Stimulated activated CD8-positive, alpha-beta memory T cell treated with anti-CD3 and anti-CD28 coated beads, Interleukin-15, amount 100 ng/mL, for 48 hours (primary cell): ENCODE measurements at regions not wholly inside any gene's neighbourhood (a gene's known extent, or its start where the extent isn't known, plus 50 kb on each side); places are given as distances from the start of the nearest gene placed in this dataset.

Source experiments
- DNase-seq, 2 donors: peaks; one replicate each; pipeline ENCODE4 v3.0.0-alpha.2; 2020; ENCODE audit warnings: low read depth in 2 of 2

DNA sequence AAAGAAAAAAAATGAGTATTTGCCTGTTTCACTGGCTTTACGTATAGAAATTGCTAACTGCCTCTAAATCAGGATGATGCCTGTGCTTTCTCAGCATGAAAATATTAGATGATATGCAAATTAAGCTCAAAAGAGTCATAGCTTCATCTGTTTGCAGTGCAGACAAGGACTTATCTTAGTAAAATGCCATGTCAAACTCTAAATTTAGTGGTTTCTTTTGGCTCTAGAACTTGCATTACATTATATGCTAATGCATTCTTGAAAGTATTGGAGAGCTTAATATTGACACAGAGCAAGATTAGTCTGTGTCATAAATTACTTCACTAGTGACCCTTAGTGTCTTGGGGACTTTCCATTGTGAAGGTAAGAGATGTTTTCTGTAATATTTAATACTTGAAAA is 1109.1 kb upstream of the NRXN1 start:
- DNase-seq, result no peak

DNA sequence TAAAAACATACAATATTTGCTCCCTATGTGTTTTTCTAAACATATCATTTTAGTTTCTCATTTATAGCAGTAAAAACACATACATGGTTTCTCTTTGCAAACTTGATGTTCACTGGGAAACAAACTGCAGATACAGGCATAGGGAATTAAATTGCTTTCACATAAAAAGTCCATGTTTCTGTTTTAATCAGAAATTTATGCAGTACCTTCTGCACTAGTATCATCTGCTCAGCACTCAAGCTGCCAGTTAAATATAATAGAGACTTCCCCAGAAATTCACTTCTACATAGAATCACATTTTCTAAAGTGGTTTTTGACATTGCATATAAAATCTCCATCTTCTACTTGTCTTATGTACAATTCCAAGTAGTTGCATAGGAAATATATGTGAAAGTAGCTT is 1107.3 kb upstream of the NRXN1 start:
- no peak for DNase-seq

DNA sequence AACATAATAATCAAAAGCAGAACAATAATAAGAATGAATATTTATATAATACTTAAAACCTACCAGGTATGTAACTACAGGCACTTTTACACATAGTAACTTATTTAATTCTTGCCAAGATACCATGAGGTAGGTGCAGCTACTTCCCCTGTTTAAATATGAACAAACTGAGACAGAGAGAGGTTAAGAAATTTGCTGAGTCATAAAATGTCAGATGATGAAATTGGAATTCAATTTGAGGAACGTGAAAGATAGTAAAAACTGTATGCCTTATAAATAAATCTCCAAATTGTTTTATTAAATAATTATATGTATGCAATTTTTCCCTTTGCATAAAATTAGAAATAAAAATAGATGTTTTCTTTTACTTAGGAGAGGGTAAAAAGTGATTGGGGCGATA is 1103.3 kb upstream of the NRXN1 start:
- DNase-seq, result no peak

DNA sequence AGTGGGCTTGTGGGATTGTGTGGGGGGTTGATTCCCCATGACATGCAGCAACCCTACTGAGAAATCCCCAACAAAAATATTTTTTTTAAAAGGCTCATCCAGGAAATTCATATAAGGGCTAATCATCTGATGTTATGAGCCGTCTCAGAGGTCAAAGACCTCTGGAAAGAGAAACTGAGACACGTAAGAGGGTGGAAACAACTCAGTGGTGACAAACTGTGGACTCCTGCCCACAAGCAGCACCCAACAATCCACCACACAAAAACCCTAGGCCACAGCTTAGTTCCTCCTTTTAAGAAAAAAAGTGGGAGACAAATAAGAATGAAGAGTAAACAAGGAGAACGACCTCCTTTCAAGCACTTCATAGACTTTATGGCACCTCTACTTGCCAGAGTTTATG is 1096.1 kb upstream of the NRXN1 start:
- DNase-seq, result no peak

DNA sequence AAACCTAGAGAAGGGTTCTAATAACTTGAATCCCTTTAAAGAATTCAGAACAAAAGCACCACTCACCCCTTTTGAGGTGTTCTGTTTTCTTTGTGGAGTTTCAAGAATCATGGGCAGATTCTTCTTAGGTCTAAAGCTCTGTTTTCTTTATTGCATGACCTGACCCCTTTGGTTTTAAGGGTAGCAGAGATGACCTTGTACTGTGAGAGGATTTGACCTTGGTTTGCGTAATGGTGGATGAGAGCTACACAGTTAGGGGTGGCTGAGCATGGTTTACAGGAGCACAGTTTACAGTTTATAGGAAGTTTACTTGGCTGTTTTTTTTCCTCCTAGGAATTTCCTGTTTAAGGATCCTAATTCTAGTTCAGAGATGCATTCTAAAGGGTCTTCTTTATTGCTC is 1095.6 kb upstream of the NRXN1 start:
- no peak for DNase-seq

DNA sequence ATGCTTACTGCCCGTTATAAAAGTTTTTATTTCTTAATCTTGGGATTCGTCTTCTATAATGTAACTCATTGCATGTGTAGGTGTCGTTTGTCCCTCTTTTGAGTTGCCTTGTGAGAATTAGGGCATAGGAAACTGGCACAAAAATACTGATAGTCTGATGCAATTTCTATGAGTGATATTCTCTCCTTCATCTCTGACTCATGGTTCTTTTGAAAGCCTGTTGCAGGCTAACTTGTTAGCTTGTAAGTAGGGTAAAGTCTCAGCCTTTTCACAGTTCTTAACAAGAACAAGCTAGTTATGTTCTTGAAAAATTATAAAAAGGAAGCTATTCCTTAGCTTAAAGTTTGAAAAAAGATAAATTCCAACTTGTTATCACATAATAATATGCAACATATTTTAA is 1085.4 kb upstream of the NRXN1 start:
- no peak for DNase-seq

DNA sequence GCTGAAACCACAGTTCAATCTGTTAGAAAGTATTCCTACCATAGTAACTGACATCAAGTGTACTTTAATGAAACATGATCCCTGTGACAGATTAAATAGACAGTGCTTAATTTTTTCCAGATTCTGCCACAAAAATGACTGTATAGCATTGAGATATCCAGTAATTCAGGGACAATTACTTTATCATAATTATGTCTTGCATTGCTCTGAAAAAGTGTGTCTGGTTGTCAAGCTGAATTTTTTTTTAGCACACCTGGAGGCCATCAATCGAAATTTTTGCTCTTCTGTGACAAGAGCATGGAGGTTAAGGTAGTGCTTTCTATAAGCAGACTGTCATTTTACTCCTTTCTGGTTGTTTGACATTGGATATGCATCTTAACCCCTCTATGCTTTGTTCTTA is 1083.8 kb upstream of the NRXN1 start:
- no peak for DNase-seq

DNA sequence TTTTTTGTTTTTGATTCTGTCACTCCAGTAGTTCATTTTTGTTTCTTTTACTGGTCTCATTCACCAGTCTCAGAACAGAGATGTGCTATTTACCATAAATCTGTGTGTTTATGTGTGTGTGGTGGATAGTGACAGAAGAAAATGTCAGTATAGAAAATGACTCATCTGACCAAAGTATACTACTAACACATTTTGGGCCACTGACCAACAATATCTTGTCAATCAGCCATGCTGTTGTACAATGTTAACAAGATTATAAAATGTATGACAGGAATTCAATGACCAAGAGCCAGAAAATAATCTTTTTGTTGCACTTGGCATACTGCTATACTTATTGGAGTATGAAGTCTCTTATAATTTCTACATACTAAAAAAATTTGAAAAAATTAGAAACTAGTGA is 1081.4 kb upstream of the NRXN1 start:
- no peak for DNase-seq

DNA sequence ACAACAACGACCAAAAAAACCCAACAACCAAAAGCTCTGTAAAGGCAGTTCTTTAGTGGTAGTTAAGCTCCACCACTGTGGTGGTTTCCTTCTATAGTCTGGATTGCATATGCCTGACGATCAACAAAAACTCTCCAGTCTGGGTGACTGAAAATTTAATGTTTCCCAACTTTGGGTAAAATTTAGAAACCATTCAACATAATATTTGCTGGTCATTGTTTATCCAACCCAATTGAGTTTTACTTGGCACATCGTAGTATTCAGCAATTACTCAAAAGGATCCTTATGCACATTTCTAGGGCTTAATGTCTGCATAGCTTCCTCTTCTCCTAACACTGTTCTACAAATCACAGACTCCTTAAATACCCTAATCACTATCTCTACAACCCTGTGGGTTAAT is 1080.2 kb upstream of the NRXN1 start:
- no peak for DNase-seq

DNA sequence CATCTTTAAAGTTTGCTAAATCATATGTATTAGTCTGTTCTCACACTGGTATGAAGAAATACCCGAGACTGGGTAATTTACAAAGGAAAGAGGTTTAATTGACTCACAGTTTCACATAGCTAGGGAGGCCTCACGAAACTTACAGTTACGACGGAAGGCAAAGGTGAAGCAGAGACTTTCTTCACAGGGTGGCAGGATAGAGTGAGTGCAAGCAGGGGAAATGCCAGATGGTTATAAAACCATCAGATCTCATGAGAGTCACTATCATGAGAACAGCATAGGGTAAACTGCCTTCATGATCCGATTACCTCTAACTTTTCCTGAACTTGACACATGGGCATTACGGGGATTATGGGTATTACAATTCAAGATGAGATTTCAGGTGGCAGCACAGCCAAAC is 1075.2 kb upstream of the NRXN1 start:
- no peak for DNase-seq

DNA sequence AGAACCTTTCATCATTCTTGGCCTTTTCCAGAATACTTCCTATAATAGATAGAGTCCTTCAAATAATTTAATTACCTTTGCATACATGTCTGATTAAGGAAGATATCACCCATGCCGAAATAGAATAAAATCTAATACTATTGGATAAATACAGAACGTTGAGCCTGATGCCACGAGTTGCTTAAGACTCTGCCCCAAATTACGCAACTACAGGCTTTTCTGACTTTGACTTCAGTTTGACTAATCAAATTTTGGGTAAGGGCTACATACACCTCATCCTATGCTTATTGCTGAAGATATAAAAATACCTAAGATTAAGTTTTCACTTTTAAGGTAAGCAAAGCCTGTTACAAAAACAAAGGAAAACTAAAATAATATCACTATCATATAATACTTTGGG is 1065.1 kb upstream of the NRXN1 start:
- no peak for DNase-seq

DNA sequence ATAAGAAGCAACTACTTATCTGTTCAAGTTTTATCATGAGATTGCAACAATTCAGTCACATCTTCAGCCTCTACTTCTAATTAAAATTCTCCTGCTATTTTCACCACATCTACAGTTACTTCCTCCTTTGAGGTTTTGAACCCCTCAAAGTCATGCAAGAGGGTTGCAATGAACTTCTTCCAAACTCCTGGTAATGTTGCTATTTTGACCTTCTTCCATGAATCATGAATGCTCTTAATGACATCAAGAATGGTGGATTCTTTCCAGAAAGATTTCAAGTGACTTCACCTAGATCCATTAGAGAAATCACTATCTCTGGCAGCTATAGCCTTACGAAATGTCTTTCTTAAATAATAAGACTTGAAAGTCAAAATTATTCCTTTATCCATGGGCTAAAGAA is 1052.8 kb upstream of the NRXN1 start:
- DNase-seq, result no peak

DNA sequence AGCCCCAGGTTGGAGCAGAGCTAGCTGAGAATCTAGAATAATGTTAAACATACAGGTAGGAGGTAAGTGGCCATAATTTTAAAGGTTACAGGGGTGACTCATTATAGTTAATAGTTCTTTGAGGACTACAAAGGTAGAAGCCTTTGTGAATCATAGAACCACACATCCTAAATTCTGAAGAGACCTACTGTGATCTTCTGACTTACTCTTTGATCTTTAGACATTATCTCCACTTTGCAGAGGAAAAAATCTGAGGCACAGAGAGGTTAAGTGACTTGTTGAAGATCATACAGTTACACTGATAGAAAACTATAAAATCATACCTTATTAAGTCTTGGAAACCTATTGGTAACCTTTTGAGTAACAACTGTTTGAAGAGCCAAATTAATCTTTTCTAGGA is 1051.3 kb upstream of the NRXN1 start:
- no peak for DNase-seq

DNA sequence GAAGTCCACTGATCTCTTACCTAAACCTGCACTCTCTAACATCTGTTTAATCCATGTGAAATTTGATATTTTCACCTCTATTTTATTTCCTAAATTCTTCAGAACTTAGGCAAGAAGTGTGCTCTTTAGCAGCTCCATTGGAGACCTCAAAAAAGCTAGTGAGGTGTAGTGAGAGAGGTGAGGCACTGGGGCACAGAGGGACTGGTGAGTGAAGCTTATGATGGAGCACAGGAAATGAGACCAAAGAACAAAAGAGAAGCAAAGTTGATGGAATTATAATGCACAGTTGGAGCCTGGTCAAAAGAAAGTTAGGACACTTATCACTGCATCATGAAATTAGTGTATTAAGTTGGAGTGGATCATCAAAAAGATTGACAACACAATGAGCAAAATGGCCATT is 1050.7 kb upstream of the NRXN1 start:
- DNase-seq, result no peak

DNA sequence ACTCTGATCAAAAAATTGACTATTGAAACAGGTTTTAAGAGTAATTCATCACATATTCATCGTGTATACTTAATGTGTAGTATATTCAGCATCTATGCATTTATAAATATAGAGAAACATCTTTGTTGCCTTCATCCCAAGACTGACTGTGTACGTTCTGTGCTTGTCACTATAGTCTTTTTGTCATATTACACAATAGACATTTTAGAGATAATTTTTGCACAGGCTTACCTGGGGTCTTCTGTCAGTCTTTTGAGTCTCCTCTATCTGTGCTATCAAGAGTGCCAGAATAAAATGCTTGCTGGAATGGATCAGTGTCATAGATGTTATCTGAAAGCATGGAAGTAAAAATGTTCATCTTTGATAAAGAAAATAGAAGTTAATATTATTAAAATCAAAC is 1047.7 kb upstream of the NRXN1 start:
- DNase-seq, result no peak

DNA sequence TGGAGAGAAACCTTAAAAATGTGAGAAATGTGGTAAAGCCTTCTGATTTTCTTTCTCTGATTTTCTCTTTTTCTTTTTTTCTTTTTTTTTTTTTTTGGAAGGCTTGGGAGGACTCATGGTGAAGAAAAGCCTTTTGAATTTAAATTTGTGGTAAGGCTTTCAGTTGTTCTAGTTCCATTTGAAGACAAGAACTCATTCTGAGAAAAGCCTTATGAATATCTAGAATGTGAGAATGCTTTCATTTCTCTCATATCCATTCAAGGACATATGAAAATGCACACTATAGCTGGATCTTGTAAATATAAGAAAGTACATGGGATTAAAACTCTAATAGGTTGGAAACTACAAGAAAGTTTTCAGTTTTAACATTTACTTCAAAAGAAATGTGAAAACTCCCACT is 1045.2 kb upstream of the NRXN1 start:
- no peak for DNase-seq

DNA sequence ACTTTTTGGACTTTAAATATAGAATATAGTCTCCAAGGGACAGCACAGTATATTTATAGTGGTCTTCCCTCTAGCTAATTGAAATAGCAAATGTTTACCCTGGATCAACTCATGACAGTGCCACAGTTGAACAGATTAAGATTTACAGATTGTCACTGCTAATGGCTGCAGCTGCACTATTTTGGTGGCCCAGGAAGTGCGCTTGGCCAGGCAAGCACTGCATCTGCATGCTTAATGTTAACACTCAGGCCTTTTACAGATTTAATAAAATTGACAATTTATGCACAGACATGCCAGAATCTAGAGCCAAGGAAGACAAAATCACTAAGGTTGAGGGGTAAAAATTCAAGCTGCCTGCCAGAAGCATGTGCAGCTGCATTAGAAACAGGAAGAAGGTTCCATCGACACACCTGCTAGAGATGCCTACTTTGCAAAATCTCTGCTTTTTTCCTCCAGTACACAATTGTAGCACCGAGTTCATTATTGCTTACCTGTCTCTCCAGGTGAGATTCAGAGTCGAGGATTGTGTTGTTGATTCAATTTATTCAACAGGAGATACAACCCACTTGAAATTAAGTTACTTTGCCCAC is 1042.3 kb upstream of the NRXN1 start:
- DNase-seq, result no peak

DNA sequence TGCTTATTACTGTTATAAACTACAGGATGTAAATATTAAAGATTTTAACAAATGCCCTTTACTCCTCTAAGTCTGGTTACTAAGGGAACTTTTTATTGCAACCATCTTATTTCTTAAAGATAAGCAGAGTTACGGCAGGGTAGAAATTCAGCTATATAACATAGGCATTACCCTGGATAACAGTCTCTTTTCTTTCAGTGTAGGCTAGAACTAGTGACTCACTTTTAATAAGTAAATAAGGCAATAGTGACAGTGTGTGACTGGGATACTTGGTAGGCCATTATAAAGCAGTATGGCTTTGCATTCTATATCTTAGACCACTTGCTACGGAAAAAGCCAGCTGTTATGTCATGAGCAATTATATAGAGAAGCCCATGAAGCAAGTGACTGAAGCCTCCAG is 1041.0 kb upstream of the NRXN1 start:
- no peak for DNase-seq

DNA sequence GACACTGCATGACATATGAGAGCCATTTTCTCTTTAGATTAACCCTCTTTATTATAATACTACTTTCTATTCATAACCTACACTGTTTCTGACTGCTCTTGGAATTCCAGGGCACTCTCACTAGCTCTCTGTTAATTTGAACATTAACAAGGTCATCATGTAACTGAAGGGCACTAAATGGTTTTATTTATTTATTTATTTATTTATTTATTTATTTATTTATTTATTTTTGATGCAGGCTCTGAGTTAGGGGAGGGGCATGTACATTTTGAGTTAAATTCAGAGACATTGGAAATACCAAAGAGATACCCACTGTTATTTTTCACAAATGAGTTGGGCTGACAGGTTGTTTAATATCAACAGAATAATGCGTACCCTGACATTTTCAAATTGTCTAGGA is 1038.7 kb upstream of the NRXN1 start:
- DNase-seq, result no peak

DNA sequence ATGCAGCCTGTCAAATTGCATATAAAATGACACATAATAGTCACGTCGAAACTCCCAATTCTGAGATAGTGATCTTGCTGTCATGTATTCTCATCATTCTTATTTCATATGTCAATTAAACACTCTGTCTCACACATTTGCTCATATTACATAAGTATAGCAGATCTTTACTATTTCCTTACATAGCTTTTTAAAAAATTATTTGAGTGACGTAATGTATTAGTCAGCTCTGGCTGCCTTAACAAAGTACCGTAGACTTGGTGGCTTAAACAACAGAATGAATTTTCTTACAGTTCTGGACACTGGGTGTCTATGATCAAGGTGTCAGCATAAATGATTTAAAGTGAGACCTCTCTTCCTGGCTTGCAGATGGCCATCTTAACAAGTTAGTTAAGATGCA is 1032.3 kb upstream of the NRXN1 start:
- DNase-seq, result no peak

DNA sequence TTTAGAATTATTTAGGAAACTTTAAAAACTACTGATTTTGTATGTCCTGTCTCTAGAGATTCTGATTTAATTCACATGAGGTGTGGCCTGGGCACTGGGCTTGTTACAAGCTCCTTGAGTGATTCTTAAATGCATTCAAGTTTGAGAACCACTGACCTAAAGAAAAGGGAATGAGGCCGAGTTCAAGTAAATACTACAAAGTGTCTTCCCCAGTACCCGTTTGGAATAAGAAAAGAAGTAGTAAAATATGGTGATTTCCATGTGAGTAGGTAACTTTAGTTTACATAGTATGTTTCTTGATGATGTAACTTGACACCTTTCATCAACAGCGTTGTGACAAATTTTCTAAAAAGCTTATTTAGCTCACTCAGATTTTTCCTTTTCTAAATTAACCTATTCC is 1022.9 kb upstream of the NRXN1 start:
- no peak for DNase-seq

DNA sequence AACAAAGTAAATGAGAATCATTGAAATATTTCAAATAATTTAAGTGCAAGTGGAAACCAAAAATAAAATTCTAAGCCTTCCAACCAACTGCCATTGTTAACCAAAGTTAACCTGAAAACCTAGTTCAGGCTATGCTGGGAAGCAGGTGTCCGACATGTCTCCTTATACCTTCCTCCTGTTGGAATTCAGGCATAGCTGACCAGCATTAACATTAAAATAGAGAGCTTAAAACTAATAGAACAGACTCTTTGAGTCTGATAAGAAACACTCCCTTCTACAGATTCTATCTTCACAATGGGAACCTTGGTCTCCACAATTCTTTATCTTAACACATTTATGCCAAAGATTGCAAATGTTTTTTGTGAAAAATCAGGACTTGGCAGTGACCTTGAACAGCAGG is 1004.9 kb upstream of the NRXN1 start:
- DNase-seq, result no peak

DNA sequence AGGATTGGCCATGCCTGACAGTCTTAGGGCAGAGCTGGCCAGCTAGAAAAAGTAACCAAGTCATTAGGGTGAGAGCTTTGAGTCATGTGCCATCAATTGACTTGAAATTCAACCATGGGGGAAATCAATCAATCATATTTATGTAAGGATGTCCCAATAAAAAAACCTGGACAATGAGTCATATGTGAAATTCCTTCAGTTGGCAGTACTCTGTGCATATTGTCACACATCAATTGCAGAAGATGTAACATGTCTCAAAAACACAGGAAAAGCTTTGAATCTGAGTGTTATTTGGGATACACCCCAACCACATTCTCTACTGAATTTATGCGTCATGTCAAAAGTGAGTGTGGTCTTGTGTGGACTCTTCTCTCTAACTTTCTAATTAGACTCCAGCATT is 1004.1 kb upstream of the NRXN1 start:
- no peak for DNase-seq

DNA sequence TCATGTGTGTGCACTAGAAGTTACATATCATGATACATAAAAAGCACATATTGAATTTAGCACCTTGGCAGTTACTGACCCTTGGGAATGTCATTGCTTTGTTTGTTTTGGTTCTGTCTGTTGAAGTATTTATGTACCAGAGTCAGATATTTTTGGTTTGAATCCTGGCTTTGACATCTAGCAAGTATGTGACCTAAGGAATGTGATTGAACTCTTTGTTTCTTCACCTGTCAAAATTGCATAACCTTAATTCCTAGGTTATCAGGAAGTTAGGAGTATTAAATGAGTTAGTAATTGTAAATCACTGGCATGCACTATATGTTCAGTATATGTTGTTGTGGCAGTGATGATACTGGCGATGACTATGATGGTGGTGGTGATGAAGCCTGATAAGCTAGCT is 1003.5 kb upstream of the NRXN1 start:
- no peak for DNase-seq

DNA sequence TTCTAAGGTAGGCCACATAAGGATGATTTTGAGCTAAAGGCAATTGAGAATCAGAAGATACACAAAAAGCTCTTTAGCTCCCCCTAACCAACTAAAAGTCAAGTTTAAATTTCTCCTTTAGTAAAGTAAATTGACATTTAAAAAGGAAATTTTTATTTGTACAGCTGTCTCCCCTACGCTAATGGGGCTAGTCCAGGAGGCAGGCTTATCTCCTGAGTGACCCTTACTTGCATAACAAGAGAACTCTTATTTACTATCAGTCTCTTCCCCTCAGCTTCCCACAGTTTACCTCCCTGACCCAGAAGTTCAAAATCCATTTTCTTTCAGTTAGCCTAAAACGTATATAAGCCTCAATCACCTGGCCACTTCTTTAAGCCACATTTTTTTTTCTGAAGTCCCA is 1002.8 kb upstream of the NRXN1 start:
- no peak for DNase-seq
